EL (cell line): ENCODE measurements at regions not wholly inside any gene's neighbourhood (a gene's known extent, or its start where the extent isn't known, plus 50 kb on each side); places are given as distances from the start of the nearest gene placed in this dataset.
A peak's percentile ranks its signal among the peaks of the same experiment; 100 is the strongest.
"Not testable (repeated sequence)": the region's sequence is repeated elsewhere in the genome, so short reads cannot be mapped to it uniquely, and the experiment has no call there.

Source experiments
- DNase-seq: peaks from one replicate; pipeline ENCODE4 v3.0.0-alpha.2; 2016

- peak; percentile 55 for DNase-seq
Observed at GRCh38 chr9:87382900-87383299, 114.8 kb upstream of the DAPK1 start.

GRCh38 chr9:87383344-87384150 lies 114.1 kb upstream of the DAPK1 start:
- no peak for DNase-seq

DNA sequence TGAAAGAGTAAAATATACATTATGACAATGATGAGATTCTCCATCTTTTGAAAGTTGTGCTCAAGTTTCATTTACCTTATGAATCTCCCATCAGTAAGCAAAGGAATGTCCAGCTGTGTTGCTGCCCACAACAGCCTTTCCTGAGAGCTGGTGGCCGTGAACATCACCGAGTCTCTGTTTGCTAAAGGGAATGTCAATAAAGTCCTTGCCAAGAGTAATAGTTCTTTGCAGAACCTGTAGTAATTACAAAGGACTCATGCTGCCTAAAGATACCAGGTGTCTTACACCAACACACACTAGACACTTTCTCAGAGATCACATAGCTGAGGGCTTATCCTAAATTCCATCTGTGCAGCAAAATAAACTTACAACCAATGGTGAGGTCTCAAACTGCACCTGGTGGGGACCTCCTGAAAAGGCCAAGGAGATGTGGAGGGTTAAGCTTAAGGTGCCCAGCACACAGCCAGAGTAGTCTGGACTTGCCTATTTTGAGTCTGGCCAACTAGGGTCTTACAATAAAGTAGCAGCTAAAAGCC lies 111.1 kb upstream of the DAPK1 start:
- no peak for DNase-seq

- peak; percentile 48 for DNase-seq
Observed at GRCh38 chr9:87387351-87388011, 110.2 kb upstream of the DAPK1 start.

GRCh38 chr9:87388708-87389107 lies 109.0 kb upstream of the DAPK1 start:
- DNase-seq = not testable (repeated sequence)

- DNase-seq = peak; percentile 38
Observed at GRCh38 chr9:87389936-87390335, 107.7 kb upstream of the DAPK1 start.

DNA sequence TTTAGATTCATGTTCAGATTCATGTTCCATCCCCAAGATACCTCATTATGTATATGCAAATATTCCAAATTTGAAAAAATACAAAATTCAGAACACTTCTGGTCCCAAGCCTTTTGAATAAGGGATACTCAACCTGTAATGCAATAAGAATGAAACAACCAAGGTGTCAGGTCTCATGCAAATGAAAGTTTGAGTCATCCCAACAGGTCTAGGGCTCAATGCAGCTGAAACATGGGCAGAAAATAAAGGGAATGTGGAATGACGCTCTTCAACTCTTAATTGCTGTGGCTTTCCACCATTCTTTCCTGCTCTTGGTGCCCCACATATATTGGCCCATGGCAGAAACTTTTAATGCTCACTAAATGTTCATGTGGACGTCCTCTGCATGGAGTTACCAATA lies 107.3 kb upstream of the DAPK1 start:
- no peak for DNase-seq

GRCh38 chr9:87392086-87392485 lies 105.6 kb upstream of the DAPK1 start:
- no peak for DNase-seq

DNA sequence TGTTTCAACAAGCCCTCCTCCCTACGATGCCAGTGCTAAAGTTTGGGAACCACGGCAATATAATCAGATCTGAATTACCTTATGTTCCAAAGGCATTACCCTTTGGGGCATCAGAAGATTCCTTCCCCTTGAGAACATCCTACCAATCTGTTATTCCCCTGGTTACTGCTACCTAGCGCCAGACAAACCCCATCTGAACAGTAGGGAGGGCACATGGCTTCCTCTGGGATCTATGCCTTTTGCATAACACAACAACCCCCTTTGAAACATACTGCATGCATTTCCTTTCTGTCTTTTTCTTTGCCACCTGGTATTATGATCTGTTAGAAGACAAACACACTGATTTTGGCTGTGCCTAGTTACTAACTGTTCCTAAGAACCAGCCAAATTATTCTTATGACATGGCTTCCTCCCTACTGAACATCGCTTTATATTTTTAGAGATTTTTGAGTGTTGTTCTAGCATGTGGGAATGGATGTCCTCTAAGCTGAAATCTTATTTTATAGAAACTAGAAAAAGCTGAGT lies 103.9 kb upstream of the DAPK1 start:
- DNase-seq = no peak

DNA sequence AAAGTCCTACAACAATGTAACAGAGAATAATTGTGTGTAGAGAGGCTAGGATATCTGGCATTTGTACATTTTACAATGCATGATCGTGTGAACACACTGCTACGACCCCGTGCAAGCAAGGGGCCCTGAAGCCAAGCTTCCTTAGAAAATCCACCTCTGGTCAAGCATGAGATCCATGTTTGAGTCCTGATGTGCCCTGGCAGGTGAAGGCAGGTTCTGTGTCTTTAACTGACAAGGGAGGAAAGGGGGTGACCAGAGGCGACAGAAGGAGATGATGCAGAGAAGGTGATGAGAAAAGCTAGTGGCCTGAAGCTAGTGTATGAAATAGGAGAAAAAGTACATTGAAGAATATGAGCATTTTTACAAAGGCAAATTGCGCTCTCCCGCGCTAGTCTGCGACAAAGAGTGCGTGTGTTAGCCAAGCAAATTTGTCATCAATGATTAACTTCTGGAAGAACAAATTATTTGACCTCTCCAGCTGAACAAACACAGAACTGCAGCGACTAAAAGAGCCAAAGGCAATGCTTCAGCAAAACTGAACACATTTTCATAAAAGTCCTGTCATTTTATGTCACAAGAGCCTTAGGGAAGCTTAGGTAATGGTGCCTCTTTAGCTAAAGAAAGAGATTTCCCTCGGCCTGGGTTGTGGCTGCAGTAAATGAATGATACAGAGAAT lies 101.7 kb upstream of the DAPK1 start:
- DNase-seq = no peak

DNA sequence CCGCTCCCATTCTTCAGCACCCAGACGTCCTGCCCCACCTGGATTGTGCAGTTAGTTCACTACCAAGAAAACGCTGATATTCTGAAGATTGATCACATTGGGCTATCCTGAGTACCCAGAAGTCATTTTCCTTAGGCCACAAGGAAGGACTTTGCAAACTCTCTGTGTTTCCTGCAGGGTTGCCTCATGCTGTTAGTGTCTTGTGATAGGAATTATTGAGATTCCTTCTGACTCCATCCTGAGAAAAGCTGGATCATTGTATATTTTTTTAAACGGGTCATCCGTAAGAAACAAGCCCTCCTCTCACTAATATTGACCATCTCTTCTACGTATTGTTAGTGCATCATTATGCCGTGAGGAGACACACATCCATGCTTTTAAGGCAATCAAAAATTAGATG lies 96.0 kb upstream of the DAPK1 start:
- no peak for DNase-seq

GRCh38 chr9:87402537-87402936 lies 95.1 kb upstream of the DAPK1 start:
- DNase-seq = no peak

GRCh38 chr9:87405677-87406542 lies 91.8 kb upstream of the DAPK1 start:
- no peak for DNase-seq

DNA sequence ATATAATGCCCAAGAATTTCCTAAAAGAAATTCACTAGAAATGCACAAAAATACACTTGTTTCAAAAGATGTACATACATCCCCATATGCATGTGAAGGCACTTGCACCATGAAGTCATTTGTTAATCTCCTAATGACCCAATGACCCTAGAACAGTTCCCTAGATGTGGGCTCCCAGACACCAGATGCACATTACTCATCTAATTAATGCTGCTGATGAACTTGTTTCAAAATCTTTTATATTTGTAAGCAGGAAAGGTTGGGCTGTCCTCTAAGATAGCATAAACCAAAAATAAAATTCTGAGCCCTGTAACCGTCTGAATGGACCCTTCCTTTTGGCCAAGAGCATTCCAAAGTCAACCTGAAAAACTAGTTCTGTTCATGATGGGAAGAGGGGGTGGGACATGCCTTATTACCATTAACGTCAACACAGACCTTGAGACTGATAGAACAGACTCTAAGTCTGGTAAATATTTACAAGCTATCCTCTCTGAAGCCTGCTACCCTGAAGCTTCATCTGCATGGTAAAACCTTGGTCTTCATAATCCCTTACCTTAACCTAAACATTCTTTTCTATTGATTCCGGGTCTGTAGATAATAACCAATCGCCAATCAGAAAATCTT lies 91.0 kb upstream of the DAPK1 start:
- DNase-seq = no peak

DNA sequence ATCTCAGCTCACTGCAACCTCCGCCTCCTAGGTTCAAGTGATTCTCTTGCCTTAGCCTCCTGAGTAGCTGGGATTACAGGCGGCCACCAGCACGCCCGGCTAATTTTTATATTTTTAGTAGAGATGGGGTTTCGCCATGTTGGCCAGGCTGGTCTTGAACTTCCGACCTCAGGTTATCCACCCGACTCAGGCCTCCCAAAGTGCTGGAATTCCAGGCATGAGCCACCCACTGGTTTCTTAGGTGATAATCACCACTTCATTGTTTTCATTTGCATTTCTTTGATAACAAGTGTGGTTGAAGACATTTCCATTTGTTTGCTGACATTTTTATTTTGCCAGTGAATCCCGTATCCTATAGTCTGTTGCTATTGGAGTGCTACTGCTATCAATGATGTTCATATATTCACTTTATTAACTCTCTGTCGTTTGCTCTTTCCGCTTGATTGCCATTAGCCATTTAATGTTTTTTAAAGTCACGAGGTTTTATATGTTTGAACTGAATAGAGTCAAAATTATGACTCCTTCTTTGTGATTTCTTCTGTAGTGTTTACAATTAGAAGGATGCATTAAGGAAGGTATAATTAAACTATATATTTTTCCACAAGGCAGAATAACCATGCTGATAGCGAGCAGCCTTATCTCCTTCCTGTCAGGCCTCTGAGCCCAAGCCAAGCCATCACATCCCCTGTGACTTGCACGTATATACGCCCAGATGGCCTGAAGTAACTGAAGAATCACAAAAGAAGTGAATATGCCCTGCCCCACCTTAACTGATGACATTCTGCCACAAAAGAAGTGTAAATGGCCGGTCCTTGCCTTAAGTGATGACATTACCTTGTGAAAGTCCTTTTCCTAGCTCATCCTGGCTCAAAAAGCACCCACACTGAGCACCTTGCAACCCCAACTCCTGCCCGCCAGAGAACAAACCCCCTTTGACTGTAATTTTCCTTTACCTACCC lies 87.3 kb upstream of the DAPK1 start:
- not testable (repeated sequence) for DNase-seq

GRCh38 chr9:87420884-87421283 lies 76.8 kb upstream of the DAPK1 start:
- DNase-seq = no peak

GRCh38 chr9:87421734-87422133 lies 75.9 kb upstream of the DAPK1 start:
- no peak for DNase-seq

DNA sequence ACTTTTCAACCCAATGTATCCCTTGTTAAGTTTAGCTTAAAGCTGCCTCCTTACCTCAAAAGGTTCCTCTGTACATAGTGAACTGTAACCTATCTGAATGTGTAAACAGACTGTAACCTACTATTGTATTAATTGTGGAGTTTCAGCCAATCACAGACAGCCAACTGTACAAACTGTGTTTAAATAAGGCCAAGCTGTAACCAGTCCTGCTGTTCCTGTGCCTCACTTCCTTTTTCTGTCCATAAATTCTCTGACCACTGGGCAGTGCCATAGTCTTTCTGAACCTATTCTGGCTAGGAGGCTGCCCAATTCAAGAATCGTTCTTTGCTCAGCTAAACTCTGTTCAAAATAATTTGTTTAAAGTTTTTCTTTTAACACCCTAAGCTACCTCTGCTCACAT lies 74.7 kb upstream of the DAPK1 start:
- no peak for DNase-seq

- DNase-seq = not testable (repeated sequence)
Observed at GRCh38 chr9:87423885-87424284, 73.8 kb upstream of the DAPK1 start.

- no peak for DNase-seq
Observed at GRCh38 chr9:87425202-87425601, 72.5 kb upstream of the DAPK1 start.
